Gastroesophageal sphincter (tissue), 4 donors: ENCODE measurements at regions not wholly inside any gene's neighbourhood (a gene's known extent, or its start where the extent isn't known, plus 50 kb on each side); places are given as distances from the start of the nearest gene placed in this dataset.

Experiments
- ATAC-seq: fragments of 150-250 bp; one replicate; pipeline ENCODE4 v1.9.1; 2016; ENCODE audit warnings: mild to moderate bottlenecking, moderate library complexity
- H3K27ac ChIP-seq, 4 donors: fragments of 200-600 bp; sonication (generic) in 3 of 4; 1 replicate in 3 of 4; 2 replicates in 1 of 4; pipeline ENCODE4 v1.5.1; 2016 to 2019
- H3K27me3 ChIP-seq: fragments of 200-600 bp; sonication (generic); one replicate; pipeline ENCODE4 v1.5.1; 2019
- H3K36me3 ChIP-seq, 2 donors: fragments of 200-600 bp; sonication (generic); one replicate each; pipeline ENCODE4 v1.5.1; 2019; ENCODE audit warnings: control low read depth in 1 of 2
- H3K4me1 ChIP-seq, 3 donors: fragments of 200-600 bp; sonication (generic); 1 replicate in 2 of 3; 2 replicates in 1 of 3; pipeline ENCODE4 v1.5.1; 2016 to 2019; ENCODE audit warnings: control low read depth in 2 of 3
- H3K4me3 ChIP-seq, 2 donors: fragments of 200-600 bp; sonication (generic); one replicate each; pipeline ENCODE4 v1.5.1; 2019; ENCODE audit warnings: mild to moderate bottlenecking in 1 of 2, moderate library complexity in 1 of 2
- H3K9me3 ChIP-seq, 3 donors: fragments of 200-600 bp; sonication (generic); one replicate each; pipeline ENCODE4 v1.5.1; 2017 to 2019; ENCODE audit warnings: control low read depth in 2 of 3
- CTCF ChIP-seq, 4 experiments: fragments of 200-600 bp in 2 of 4; fragments of 450-650 bp in 2 of 4; sonication (generic) in 1 of 4; IDR thresholded peaks; one replicate each; pipeline ENCODE4 v1.5.1; 2017 to 2019; ENCODE audit warnings: antibody characterized with exemption in 4 of 4, mild to moderate bottlenecking in 2 of 4, moderate library complexity in 2 of 4
- EP300 ChIP-seq: sonication (generic); formaldehyde crosslinking; IDR thresholded peaks from one replicate; pipeline ENCODE4 v1.6.1; 2017; ENCODE audit warnings: antibody characterized with exemption, mild to moderate bottlenecking
- POLR2A ChIP-seq, 2 donors: fragments of 450-650 bp; IDR thresholded peaks; one replicate each; pipeline ENCODE4 v1.6.1; 2017; ENCODE audit warnings: antibody characterized with exemption in 2 of 2, mild to moderate bottlenecking in 2 of 2, moderate library complexity in 1 of 2
- POLR2AphosphoS5 ChIP-seq: sonication (generic); formaldehyde crosslinking; IDR thresholded peaks from one replicate; pipeline ENCODE4 v1.6.1; 2017; ENCODE audit warnings: antibody characterized with exemption
- WGBS, 2 donors: methylation state at CpG; one replicate each; pipeline ENCODE4 v1.1.5; 2018; ENCODE audit warnings: low coverage in 1 of 2; 5-methylcytosine and 5-hydroxymethylcytosine counted together

GRCh38 chr22:20651286-20651685 lies 122.6 kb upstream of the SERPIND1 start:
- Histone ChIP-seq H3K36me3 (no peaks in the 10 kb centered on the region), H3K4me1 (no peaks in the 10 kb centered on the region), H3K4me3 (no peak overlapping the region), H3K9me3 (no peaks in the 10 kb centered on the region), H3K27ac (no peak overlapping the region), H3K27me3 (no peaks in the 10 kb centered on the region)
- no peak for ATAC-seq
- TF ChIP-seq CTCF (IDR thresholded peaks at IDR 0.05) (no peak), EP300 (no peak), POLR2AphosphoS5 (no peak), POLR2A (IDR thresholded peaks at IDR 0.05) (no peak)
- no CpG with 5 or more reads among the region's 2 CpGs for WGBS, 2 donors

- Histone ChIP-seq H3K4me3 (no peak overlapping the region), H3K4me1 (no peaks in the 10 kb centered on the region), H3K27ac (no peak overlapping the region), H3K36me3 (no peaks in the 10 kb centered on the region), H3K27me3 (no peaks in the 10 kb centered on the region), H3K9me3 (no peaks in the 10 kb centered on the region)
- TF ChIP-seq POLR2A (IDR thresholded peaks at IDR 0.05) (no peak), CTCF (IDR thresholded peaks at IDR 0.05) (no peak), EP300 (no peak)
- no peak for ATAC-seq
- whole genome bisulfite sequencing, 2 donors = 93% methylated on average over 2 of the region's 6 CpGs; no CpG with 5 or more reads in 1 of the 2 donors
Observed at GRCh38 chr22:20652130-20652529, 121.8 kb upstream of the SERPIND1 start.

GRCh38 chr22:20652582-20652981 lies 121.3 kb upstream of the SERPIND1 start:
- no peak overlapping the region for H3K27ac ChIP-seq
- no peaks in the 10 kb centered on the region for H3K27me3 ChIP-seq
- no peak overlapping the region for H3K4me3 ChIP-seq
- TF ChIP-seq CTCF (IDR thresholded peaks at IDR 0.05) = no peak
- H3K36me3 ChIP-seq = no peaks in the 10 kb centered on the region
- no peaks in the 10 kb centered on the region for H3K9me3 ChIP-seq
- ATAC-seq = no peak
- H3K4me1 ChIP-seq = no peaks in the 10 kb centered on the region
- no CpG with 5 or more reads among the region's 6 CpGs for WGBS, 2 donors

GRCh38 chr22:20653012-20653794 lies 120.7 kb upstream of the SERPIND1 start:
- ATAC-seq = no peak
- 83 to 100% methylated on average over 1 to 2 of the region's 7 CpGs for WGBS, 2 donors

More at GRCh38 chr22:20653012-20653794, 120.7 kb upstream of the SERPIND1 start:
- Histone ChIP-seq H3K36me3 (no peaks in the 10 kb centered on the region), H3K27me3 (no peaks in the 10 kb centered on the region), H3K4me3 (no peak overlapping the region), H3K27ac (no peak overlapping the region), H3K9me3 (no peaks in the 10 kb centered on the region), H3K4me1 (no peaks in the 10 kb centered on the region)
- no peak for TF ChIP-seq CTCF (IDR thresholded peaks at IDR 0.05)
- TF ChIP-seq EP300 = no peak
- no peak for TF ChIP-seq POLR2A (IDR thresholded peaks at IDR 0.05)
- no peak for TF ChIP-seq POLR2AphosphoS5
